NCI-H2227 (cell line): ENCODE measurements at regions not wholly inside any gene's neighbourhood (a gene's known extent, or its start where the extent isn't known, plus 50 kb on each side); places are given as distances from the start of the nearest gene placed in this dataset.

ENCODE experiments used
- DNase-seq: peaks from one replicate; lab custom pipeline; 2025; ENCODE audit not compliant: unreplicated experiment; lab: John Stamatoyannopoulos, UW

DNA sequence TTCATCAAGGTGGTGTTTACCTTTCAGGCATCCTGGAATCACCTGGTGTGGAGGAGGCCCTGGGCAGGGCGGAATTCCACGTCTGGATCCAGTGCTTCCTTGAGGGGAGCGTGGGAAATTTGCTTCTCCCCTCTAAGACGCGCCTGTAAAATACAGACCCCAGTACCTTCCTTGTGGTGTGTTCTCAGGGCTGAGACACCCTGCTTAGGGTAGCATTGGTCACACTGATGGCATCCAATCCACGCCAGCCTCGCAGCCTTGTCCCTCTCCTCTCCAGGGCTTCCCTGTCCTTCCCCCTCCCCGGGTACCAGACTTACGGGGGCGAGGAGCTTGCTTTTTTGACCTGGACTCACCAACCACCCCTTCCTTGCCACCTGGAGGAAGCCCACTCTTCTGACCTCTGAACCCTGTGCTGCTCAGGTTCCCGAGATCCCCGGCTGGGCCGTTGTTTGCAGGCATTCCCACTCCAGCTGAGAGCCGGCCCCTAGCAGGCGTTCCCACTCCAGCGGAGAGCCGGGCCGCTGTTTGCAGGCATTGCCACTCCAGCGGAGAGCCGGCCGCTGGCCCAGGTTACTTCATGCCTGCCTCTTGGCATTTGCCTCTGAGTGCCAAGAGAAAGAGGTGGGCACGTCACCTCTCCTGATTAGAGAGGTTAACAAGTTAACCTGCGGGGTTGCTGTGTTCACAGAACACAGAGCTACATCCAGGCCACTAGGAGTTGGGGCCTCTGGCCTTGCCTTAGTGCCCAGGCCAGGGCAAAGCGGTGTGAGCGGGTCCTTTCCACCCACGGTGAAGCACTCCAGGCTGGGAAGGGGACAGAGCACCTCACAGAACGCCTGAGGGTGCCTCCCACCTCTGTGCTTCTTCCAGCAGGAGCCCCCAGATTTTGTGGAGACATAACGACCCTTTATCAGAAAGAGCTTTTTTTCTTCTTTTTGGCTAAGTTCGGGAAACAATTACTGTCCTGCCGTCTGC, 254.0 kb upstream of the PPP2R2D start:
- no peak for DNase-seq

DNA sequence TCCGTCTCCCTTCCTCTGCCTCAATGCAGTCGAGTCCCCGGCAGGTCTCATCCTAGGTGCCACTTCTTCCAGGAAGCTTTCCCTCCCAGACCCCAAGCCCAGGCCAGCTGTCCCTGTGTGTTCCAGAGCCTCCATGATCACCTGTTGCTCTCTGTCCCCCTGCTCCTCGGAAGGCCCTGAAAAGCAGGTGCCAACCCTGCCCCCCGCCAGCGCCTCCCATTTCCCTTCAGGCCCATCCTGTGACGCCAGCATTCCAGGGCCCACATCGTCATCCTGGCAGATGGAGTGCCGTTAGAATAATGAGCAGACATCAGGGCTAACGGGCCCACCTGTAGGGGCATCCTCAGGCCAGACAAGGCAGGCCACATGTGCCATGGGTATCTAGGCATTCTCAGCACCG, 253.0 kb upstream of the PPP2R2D start:
- DNase-seq, result no peak

DNA sequence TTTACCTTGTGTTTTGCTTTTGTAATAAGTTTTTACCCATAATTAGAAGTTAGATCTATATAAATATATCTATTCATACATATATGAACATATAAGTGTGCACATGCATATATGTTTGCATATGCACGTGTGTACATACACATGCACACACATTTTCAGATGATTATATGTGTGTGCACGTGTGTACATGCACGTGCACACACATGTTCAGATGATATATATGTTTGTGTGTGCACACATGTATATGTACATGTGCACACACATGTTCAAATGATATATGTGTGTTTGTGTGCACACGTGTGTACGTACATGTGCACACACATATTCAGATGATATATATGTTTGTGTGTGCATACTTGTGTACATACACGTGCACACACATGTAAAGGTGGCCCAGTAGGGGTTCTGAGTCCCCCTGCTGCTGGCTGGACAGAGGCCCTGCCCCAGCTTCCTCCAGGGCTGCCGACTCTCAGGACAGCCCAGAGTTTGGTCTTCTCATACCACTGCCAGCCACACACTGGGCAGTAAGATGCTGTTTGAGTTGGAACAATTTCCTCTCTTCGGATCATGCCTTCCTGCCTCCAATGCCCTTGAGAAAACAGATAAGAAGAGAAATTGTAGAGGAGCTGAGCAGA, 252.3 kb upstream of the PPP2R2D start:
- no peak for DNase-seq

DNA sequence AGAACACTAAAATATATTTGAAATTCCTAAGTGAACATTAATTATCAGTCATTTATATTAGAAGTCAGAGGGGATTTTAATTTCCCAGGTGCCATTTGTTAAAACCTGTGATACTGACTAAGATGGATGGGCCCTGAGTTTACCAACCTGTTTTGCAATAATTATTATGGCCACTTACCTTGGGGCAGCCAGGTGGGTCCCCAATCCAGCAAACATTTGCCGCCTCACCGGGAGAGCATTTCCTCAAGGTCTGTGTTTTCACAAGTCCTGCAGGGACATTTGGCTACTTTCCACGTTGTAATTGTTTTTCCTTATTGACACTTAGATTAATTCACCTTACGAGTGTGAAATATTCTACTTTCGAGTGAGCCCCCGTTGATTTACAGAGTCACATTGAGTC, 251.2 kb upstream of the PPP2R2D start:
- no peak for DNase-seq

DNA sequence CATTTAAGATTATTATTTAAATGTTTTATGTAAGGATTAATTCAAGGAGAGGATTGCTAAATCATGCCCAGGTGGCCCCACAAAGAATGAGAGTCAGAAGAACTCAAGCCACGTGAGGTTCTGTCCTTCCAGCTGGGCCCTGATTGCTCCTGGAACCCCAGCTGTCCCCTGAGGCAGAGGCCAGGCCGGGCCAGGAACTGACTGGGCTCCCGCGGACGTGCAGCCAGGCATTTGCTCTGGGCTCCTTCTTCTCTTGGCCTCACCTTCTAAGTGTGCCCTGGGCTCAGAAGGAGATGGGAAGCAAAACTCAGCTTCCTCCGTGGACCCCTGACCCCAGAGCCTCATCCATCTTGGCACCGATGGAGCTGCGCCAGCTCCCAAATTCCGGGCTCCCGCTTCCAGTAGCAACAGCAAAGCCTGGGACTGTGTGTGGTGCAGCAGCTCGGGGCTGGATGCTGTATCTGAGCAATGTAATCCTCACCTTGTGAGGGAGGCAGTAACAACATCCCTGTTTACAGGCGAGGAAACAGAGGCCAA, 250.6 kb upstream of the PPP2R2D start:
- no peak for DNase-seq

DNA sequence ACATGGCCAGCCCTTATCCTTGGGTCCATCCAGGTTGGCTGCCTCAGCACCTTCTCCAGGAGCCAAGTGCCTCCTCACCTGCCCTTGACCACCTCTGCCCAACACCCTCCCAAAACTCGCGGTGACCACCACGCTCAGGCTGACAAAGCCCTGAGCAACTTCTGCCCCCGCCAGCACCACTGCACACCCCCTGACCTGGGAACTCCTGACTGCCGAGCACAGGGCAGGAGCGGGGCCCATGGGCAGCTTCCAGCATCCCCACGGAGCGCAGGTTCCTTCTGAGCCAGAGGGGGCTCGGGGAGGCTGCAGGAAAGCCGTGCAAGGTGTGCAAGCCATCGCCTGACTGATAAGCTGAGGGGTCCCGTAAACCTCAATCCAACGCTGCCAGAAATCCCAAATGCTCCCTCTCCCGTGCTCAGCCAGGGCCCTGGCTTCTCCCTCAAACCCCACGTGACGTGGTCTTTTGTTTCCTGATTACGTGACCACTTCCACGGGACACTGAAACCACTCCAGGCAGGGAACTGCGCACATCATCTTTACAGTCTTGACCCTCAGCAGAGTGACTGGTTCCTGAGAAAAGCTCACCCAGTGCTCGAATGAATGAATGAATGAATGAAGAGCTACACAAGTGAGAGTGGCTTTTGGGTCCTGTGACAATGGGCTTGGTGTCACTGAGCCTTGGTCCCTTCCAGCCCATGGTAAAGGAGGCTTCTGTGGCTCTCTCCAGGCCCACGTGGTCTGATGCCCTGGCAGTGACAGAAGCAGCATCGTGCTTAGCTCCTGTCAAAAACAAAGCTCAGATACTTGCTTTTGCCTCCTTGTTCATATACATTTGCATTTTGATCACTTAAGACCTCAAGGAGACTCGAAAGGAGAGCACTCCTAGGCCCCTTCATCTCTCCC, 249.8 kb upstream of the PPP2R2D start:
- no peak for DNase-seq

DNA sequence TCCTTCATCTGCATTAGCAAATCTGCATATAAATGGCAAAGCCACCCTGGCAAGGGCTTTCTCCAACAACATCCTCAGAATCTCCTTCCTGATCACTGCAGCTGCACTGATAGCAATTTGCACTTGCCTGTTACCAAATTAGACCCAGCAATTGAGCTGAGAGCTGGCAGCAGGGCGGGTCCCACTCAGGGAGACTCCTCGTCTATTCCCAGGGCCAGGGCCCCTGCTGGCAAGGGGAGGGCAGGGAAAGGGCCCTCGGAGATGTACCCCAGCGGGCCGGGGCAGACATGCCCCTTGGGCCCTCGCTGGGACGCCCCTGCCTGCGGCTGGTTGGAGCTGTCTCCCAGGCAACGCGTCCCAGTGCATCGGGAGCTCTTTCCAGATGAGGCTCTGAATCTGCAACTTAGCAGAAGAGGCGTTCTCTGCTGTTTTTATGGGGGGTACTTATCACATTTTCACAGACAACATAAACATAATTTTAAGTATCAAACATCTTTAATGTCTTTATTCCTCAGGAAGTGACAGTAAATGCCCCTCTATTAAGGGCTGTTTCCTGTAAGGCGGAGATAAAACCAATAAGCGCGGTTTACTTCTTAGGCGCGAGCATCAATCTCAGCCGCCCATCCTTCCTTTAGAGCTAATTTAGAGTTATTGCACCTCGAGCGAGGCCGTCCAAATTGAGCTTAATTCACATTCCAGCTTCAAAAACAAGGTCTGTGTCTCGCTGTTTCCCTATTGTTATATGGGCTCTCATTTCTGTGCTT, 249.0 kb upstream of the PPP2R2D start:
- no peak for DNase-seq

DNA sequence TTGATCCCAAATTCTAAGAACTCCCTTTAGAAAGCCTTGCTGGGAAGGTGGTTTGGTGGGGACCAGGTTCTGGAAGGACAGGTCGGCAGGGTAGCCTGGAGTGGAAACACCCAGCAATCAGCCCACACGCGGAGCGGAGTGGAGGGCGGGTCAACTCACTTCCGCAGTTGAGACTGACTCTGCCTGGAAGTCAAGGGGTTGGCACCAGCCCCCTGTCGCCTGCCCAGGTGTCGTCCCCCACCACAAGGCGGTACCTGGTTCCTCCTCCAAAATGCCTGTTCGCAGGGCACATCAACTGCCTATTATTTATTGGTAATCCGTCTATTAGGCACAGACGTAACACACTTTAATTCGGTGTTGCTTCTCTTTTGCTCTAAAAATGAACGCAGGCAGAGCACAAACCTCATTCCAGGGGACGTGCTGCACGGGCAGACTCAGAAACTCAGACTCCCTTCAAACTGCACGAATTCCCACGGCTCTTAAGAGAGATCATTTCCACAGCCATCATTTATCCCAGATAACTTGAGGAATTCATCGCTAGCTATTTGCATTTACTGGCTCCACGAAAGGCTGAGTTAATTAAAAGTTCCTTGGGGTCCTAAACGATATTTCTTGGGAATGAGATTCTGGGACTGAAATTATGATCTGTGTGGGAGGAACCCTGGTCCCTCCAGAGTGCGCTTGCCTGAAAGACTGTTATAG, 248.2 kb upstream of the PPP2R2D start:
- DNase-seq, result no peak

DNA sequence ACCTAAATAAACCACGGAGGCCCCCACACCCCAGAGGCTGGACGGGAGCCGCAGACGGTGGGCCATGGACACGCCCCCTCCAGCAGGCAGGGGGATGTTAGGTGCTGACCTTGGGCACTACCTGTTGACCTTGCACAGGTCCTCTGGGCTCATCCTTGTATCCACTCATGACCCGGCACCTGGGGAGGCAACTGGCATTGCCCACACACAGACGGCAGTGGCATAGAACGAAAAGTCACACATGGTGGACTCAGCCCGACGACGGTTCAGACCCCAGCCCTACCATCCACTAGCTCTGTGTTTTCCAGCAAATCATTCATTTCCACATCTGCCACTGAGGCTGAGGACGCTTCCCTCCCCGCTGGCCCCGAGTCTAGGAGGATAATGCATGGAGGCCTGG, 247.7 kb upstream of the PPP2R2D start:
- DNase-seq, result no peak

DNA sequence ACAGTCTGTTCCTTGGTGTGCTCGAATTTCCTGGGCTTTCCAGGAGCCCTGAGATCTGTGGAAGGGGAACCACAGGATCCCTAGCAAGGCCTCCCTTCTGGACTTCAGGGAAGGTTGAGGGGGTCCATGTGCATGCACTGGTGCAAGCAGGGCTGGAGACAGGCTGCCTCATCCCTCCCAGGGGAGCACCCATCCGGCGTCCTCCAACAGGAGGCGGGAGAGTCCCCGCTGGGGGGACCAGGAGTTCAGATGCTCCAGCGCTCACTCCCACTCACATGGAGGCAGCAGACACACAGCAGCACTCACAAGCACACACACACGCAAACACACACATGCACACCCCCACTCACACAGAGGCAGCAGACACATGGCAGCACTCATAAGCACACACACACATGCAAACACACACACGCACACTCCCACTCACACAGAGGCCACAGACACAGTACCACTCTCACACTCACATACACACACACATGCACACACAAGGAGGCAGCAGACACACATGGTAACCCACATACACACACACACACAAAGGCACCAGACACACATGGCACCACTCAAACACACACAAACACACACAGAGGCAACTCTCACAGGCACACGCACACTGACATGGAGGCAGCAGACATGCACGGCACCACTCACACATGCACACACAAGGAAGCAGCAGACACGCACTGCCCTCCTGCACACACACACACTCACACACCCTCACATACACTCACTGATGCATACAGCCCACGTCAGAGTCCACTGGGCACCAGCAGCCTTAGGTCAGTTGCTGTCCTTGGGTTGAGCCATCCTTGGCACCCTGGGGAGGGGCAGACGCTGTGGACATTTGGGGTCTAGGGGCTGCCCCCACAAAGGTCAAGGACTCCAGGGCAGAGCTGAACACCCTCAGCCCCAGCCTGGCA, 247.0 kb upstream of the PPP2R2D start:
- DNase-seq, result no peak

DNA sequence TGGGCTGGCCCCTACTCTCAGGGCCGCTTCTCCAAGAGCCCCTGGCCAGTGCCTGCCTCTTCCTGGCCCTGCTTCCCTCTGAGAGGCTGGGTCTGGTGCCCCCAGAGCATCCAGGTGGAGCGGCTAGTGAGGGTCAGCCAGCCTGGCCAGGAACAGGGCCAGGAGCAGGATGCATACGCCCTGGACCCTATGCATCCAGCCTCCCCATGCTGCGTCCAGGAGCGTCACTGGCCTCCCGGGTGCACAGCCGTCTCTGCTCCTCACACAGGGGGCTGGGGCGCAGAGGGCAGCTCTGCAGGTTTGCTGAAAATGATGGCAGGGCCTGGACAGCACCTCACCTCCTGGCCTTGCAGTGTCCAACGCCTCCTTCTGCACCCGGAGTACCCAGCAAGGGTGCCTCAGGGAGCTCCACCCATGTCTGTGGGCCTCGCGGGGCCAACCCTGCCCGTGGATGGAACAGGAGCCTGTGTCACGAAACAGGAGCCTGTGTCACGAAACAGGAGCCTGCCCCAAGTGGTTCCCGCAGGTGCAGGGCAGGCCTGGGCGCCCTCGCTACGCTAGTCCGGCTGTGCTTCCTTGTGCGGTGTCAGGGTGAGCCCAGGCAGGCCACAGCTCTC, 246.2 kb upstream of the PPP2R2D start:
- DNase-seq, result no peak

DNA sequence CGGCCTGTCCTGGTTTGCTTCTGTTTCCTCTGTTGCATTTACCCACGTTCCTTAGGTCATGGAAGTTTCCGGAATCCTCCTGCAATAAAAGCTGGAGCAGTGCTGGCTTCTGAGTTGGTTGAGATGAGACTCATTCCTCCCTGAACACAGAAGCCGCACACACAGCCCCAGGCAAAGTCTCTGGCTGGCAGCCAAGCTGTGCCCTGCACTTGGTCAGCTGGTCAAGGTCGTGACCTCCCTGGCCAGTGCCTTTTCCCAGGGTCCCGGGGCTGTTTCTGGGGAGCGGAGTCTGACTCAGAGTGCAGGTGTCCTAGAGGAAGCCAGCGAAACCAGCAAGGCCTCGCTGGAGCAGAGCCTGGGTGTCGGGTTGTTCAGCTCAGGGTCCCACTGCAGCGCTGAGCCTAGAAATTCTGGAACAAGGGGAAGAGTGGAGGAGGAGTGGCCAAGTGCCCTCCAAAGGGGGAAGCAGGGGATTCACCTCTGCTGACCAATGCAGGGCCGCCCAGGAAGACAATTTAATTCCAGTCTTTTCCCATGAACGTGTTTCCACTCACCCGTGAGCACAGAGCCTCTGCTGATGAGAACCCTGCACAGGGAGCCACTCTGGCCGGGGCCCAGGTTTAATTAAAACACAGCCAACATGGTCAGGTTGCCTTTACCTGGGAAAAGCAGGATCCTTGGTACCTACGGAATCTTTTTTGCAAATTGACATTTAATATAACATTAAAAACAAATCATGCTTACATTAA, 245.5 kb upstream of the PPP2R2D start:
- DNase-seq, result no peak

DNA sequence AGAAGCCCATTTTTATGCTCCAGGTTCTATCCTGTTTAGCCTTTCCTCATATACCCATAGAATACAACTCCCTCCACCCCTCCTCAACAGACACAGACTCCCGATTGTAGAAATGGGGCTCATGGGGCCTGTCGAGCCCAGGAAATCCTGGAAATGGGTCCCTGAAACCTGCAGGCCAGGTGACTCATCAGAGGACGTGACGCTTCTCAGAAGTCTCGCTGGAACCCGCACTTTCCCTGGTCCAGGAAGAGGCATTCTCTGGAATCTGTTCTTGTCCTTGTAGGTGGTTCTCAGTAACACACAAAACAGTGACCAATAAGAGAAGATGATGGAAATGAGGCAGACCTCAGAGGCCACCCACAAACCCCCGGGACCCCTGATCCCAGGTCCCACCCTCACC, 244.8 kb upstream of the PPP2R2D start:
- DNase-seq, result no peak

DNA sequence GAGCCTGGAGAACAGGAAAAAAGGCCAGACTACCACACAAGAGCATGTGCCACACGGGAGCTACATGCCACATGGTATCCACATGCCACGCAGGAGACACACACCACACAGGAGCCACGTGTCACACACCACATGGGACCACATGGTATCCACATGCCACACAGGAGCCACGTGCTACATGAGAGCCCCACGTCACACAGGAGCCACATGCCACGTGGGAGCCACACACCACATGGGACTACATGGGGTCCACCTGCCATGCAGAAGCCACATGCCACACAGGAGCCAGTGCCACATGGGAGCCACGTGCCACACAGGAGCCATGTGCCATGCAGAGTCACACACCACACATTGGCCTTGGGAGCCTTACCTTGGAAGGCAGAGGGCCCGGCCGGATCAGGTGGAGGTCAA, 244.4 kb upstream of the PPP2R2D start:
- no peak for DNase-seq

DNA sequence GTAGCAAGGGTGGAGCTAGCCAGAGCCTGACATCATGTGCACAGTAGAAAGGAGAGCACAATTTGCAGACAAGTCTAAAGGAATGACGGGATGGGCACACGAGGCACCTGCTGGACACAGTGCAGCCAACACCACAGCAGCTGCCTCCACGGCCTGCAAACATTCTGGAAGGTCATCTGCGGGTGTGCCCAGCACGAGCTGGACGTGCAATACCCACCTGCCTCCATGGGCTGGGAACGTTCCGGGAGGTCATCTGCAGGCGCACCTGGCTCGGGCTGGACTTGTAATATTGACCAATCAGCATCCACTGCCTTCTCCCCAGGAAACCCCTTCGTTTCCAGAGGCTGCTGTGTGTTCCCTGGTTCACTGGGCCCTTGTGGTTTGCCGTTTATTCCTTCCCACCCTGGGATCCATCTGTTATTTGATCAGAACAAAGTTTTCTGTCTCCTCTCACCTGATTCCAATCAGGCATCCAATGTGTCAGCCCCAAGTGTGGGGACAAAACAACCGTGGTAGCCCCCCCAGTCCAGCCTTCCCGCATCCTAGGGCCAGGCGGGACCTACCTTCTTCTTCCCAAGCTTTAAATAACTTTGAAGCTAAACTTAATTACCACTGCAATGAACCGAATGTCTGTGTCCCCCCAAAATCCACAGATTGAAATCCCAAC, 243.4 kb upstream of the PPP2R2D start:
- DNase-seq, result no peak

DNA sequence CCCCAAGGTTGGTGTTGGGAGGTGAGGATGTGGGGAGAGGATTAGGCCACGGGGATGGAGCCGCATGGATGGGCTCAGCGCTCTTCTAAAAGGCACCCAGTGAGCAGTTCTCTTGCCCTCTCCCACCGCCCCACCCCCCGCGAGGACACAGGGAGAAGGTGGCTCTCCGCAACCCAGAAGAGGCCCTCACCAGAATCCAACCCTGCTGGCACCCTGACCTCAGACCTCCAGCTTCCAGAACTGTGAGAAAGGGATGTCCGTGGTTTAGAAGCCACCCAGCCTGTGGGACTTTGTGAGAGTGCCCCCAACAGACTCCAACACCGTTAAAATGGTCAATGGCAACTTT, 242.8 kb upstream of the PPP2R2D start:
- no peak for DNase-seq

DNA sequence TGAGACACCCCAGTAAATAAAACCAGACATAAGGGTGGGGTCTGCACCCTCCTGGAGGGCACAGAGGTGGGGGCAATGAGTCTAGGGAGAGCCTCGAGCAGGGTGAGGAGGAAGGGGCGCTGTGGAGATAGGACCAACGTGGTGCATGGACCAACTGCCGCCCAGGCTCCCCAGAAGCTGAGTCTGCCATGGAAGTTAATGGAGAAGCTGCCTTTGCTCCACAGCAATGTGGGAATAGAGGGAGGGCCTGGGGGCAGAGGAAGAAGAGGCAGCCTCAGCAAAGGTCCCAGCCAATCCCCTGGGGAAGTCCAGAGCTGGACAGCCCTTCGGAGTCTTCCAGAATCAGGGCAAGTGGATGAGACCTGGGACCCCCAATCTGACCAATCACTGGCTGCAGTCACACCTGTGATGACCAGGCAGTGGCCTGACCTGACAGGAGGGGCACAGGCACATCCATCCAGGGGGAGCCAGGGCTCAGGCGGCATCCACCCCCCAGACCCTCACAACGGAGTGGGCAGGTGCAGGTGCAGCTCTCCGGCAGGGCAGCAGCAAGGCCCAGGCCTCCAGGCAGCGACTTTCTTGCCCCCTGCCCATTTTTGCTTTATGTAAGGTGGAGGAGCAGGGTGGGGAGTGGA, 242.2 kb upstream of the PPP2R2D start:
- no peak for DNase-seq
